ENCODE measurements at regions not wholly inside any gene's neighbourhood (a gene's known extent, or its start where the extent isn't known, plus 50 kb on each side); places are given as distances from the start of the nearest gene placed in this dataset.
"Not testable (repeated sequence)": the region's sequence is repeated elsewhere in the genome, so short reads cannot be mapped to it uniquely, and the experiment has no call there.

- ATAC-seq (ENCODE audit: insufficient read depth, low read depth) = no peak
- Histone ChIP-seq H3K9ac (ENCODE audit: low read depth, low read length) (no peak overlapping the region), H3K4me3 (ENCODE audit: low read depth in 1 of 2, low read length in 2 of 2) (no peak overlapping the region)
These were observed 148.8 kb upstream of the NRP1 start for GRCh38 chr10:33483124-33483815.

GRCh38 chr10:33482486-33482885, 148.0 kb upstream of the NRP1 start:
- Histone ChIP-seq H3K27ac (ENCODE audit: low read length) (no peak overlapping the region), H4K20me1 (ENCODE audit: insufficient read depth, low read length) (no peaks in the 10 kb centered on the region), H3K9ac (ENCODE audit: low read depth, low read length) (no peak overlapping the region), H3K4me1 (ENCODE audit: insufficient read depth, low read length) (peaks cover 10% of the 10 kb centered on the region), H3K4me2 (ENCODE audit: insufficient read depth, low read length) (no peak overlapping the region), H3K36me3 (ENCODE audit: insufficient read depth, low read length) (no peaks in the 10 kb centered on the region), H3K4me3 (ENCODE audit: low read depth in 1 of 2, low read length in 2 of 2) (no peak overlapping the region), H3K27me3 (ENCODE audit: insufficient read depth, low read length, poor library complexity) (no peaks in the 10 kb centered on the region), H3K79me2 (ENCODE audit: insufficient read depth, low read length) (no peaks in the 10 kb centered on the region), H3K9me3 (ENCODE audit: insufficient read depth, low read length, severe bottlenecking) (no peaks in the 10 kb centered on the region), H2AFZ (ENCODE audit: low read depth, low read length) (no peak overlapping the region)
- no peak for DNase-seq
- no peak for TF ChIP-seq CTCF (IDR thresholded peaks at IDR 0.05; ENCODE audit: borderline replicate concordance, extremely low read depth, low read length, poor library complexity, severe bottlenecking)
- no peak for TF ChIP-seq EZH2 (IDR thresholded peaks at IDR 0.05; ENCODE audit: borderline replicate concordance, low read depth, low read length, severe bottlenecking)
- ATAC-seq (ENCODE audit: insufficient read depth, low read depth) = no peak

More at GRCh38 chr10:33483124-33483815, 148.8 kb upstream of the NRP1 start:
- Histone ChIP-seq H3K27me3 (ENCODE audit: insufficient read depth, low read length, poor library complexity) (no peaks in the 10 kb centered on the region), H3K27ac (ENCODE audit: low read length) (no peak overlapping the region), H3K4me2 (ENCODE audit: insufficient read depth, low read length) (no peak overlapping the region), H3K9me3 (ENCODE audit: insufficient read depth, low read length, severe bottlenecking) (no peaks in the 10 kb centered on the region), H3K4me1 (ENCODE audit: insufficient read depth, low read length) (peaks cover 10% of the 10 kb centered on the region), H4K20me1 (ENCODE audit: insufficient read depth, low read length) (no peaks in the 10 kb centered on the region), H3K79me2 (ENCODE audit: insufficient read depth, low read length) (no peaks in the 10 kb centered on the region), H3K36me3 (ENCODE audit: insufficient read depth, low read length) (no peaks in the 10 kb centered on the region), H2AFZ (ENCODE audit: low read depth, low read length) (no peak overlapping the region)
- TF ChIP-seq CTCF (IDR thresholded peaks at IDR 0.05; ENCODE audit: borderline replicate concordance, extremely low read depth, low read length, poor library complexity, severe bottlenecking) = no peak
- TF ChIP-seq EZH2 (IDR thresholded peaks at IDR 0.05; ENCODE audit: borderline replicate concordance, low read depth, low read length, severe bottlenecking) = no peak
- no peak for DNase-seq

GRCh38 chr10:33481184-33481583, 146.7 kb upstream of the NRP1 start:
- H3K79me2 ChIP-seq (ENCODE audit: insufficient read depth, low read length) = no peaks in the 10 kb centered on the region
- no peaks in the 10 kb centered on the region for H3K27me3 ChIP-seq (ENCODE audit: insufficient read depth, low read length, poor library complexity)
- DNase-seq (no peak), ATAC-seq (ENCODE audit: insufficient read depth, low read depth) (no peak)
- H3K9me3 ChIP-seq (ENCODE audit: insufficient read depth, low read length, severe bottlenecking) = no peaks in the 10 kb centered on the region
- H3K27ac ChIP-seq (ENCODE audit: low read length) = no peak overlapping the region
- H3K4me2 ChIP-seq (ENCODE audit: insufficient read depth, low read length) = no peak overlapping the region
- no peaks in the 10 kb centered on the region for H3K4me1 ChIP-seq (ENCODE audit: insufficient read depth, low read length)
- no peak overlapping the region for H3K9ac ChIP-seq (ENCODE audit: low read depth, low read length)
- no peak for TF ChIP-seq EZH2 (IDR thresholded peaks at IDR 0.05; ENCODE audit: borderline replicate concordance, low read depth, low read length, severe bottlenecking)
- H4K20me1 ChIP-seq (ENCODE audit: insufficient read depth, low read length) = no peaks in the 10 kb centered on the region
- no peak overlapping the region for H2AFZ ChIP-seq (ENCODE audit: low read depth, low read length)
- no peaks in the 10 kb centered on the region for H3K36me3 ChIP-seq (ENCODE audit: insufficient read depth, low read length)
- no peak overlapping the region for H3K4me3 ChIP-seq (ENCODE audit: low read depth in 1 of 2, low read length in 2 of 2)

- H3K9me3 ChIP-seq (ENCODE audit: insufficient read depth, low read length, severe bottlenecking); H4K20me1 ChIP-seq (ENCODE audit: insufficient read depth, low read length); H3K4me2 ChIP-seq (ENCODE audit: insufficient read depth, low read length); ATAC-seq (ENCODE audit: insufficient read depth, low read depth); H3K27me3 ChIP-seq (ENCODE audit: insufficient read depth, low read length, poor library complexity); H3K4me3 ChIP-seq (ENCODE audit: low read depth in 1 of 2, low read length in 2 of 2); H3K79me2 ChIP-seq (ENCODE audit: insufficient read depth, low read length); H3K9ac ChIP-seq (ENCODE audit: low read depth, low read length); H3K36me3 ChIP-seq (ENCODE audit: insufficient read depth, low read length); H2AFZ ChIP-seq (ENCODE audit: low read depth, low read length); H3K4me1 ChIP-seq (ENCODE audit: insufficient read depth, low read length); H3K27ac ChIP-seq (ENCODE audit: low read length); DNase-seq: not testable (repeated sequence)
These were observed 145.9 kb upstream of the NRP1 start for GRCh38 chr10:33480417-33480816.
